ENCODE measurements at regions not wholly inside any gene's neighbourhood (a gene's known extent, or its start where the extent isn't known, plus 50 kb on each side); places are given as distances from the start of the nearest gene placed in this dataset.
A peak's percentile ranks its signal among the peaks of the same experiment; 100 is the strongest.

DNA sequence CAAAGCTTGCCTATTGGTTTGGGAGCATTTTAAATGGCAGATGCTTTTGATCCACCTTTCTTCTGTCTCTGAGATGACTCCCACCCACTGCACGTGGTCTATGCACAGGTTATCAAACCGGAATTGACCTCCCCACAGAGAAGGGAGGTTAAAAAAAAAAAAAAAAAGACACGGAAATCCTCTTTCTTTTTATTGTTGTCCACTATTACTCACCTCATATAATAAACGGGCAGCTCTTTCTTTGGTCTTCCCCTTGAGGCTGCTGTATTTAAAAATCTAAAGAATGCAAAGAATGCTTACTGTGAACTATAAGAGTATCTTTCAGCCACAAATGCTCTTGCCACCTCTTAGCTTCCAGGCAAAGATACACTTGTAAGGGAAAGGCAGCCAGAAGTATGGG, 329.7 kb downstream of the NDFIP2 start:
- Histone ChIP-seq H3K9me3 (ENCODE audit: control insufficient read depth, low read depth, low read length) (no peaks in the 10 kb centered on the region), H4K8ac (replicated peaks; ENCODE audit: insufficient read length, low read depth, low read length) (no peak overlapping the region), H3K4ac (ENCODE audit: low read depth, low read length) (no peak overlapping the region), H4K91ac (ENCODE audit: insufficient read length, low read depth, low read length) (no peak overlapping the region), H3K18ac (ENCODE audit: insufficient read length, low read depth, low read length) (no peak overlapping the region), H2BK20ac (ENCODE audit: low read depth, low read length, poor library complexity, severe bottlenecking) (no peak overlapping the region), H2BK120ac (ENCODE audit: low read depth, low read length, poor library complexity, severe bottlenecking) (no peak overlapping the region), H3K4me1 (ENCODE audit: insufficient read depth, low read length) (peaks cover 9% of the 10 kb centered on the region), H2BK5ac (ENCODE audit: insufficient read length, low read length) (no peak overlapping the region), H3K14ac (ENCODE audit: insufficient read depth, low read length) (no peak overlapping the region), H3K27me3 (ENCODE audit: insufficient read depth, low read length) (no peaks in the 10 kb centered on the region), H3K27ac (ENCODE audit: insufficient read length, low read depth, low read length) (no peak overlapping the region), H3K23me2 (ENCODE audit: insufficient read length, low read depth, low read length, poor library complexity, severe bottlenecking) (no peaks in the 10 kb centered on the region), H3K23ac (ENCODE audit: insufficient read length, low read depth, low read length) (no peak overlapping the region), H3K9ac (ENCODE audit: extremely low read depth, insufficient read length, low read length) (no peak overlapping the region), H3T11ph (ENCODE audit: low read length) (no peak overlapping the region), H2BK12ac (ENCODE audit: insufficient read length, low read depth, low read length) (no peak overlapping the region), H3K56ac (ENCODE audit: insufficient read length, low read depth, low read length) (no peak overlapping the region), H2AK5ac (ENCODE audit: insufficient read length, low read length) (no peak overlapping the region), H2AFZ (ENCODE audit: low read length) (no peak overlapping the region), H2BK15ac (ENCODE audit: low read depth, low read length) (no peak overlapping the region), H4K5ac (ENCODE audit: insufficient read length, low read depth, low read length) (no peak overlapping the region), H3K79me2 (ENCODE audit: insufficient read depth, low read length) (no peaks in the 10 kb centered on the region), H3K79me1 (ENCODE audit: insufficient read depth, low read depth, low read length, poor library complexity, severe bottlenecking) (no peaks in the 10 kb centered on the region), H3K4me2 (ENCODE audit: insufficient read depth, insufficient read length, low read length) (no peak overlapping the region), H4K20me1 (ENCODE audit: control insufficient read depth, insufficient read depth, insufficient read length) (no peaks in the 10 kb centered on the region)
- no peak for DNase-seq
- no CpG with 5 or more reads among the region's 4 CpGs for WGBS (ENCODE audit: extremely low coverage, insufficient read length, low lambda C conversion rate)
- Mint-ChIP-seq H3K4me3 (no peak overlapping the region), H3K27me3 (ENCODE audit: low read depth) (no peaks in the 10 kb centered on the region), H3K27ac (peak overlapping the region in 1 of 3 experiments; percentile 88; a peak in 3 of 7 replicates), H3K9me3 (peaks cover 0 to 2% of the 10 kb centered on the region in 2 experiments; a peak in 1 of 5 replicates), H3K4me1 (peaks cover 37 to 39% of the 10 kb centered on the region in 2 experiments), H3K36me3 (ENCODE audit: insufficient read depth in 1 of 3, low read depth in 3 of 3) (peaks cover 0 to 5% (median 0%) of the 10 kb centered on the region in 3 experiments; a peak in 3 of 7 replicates)
- TF ChIP-seq, protein P1, sequence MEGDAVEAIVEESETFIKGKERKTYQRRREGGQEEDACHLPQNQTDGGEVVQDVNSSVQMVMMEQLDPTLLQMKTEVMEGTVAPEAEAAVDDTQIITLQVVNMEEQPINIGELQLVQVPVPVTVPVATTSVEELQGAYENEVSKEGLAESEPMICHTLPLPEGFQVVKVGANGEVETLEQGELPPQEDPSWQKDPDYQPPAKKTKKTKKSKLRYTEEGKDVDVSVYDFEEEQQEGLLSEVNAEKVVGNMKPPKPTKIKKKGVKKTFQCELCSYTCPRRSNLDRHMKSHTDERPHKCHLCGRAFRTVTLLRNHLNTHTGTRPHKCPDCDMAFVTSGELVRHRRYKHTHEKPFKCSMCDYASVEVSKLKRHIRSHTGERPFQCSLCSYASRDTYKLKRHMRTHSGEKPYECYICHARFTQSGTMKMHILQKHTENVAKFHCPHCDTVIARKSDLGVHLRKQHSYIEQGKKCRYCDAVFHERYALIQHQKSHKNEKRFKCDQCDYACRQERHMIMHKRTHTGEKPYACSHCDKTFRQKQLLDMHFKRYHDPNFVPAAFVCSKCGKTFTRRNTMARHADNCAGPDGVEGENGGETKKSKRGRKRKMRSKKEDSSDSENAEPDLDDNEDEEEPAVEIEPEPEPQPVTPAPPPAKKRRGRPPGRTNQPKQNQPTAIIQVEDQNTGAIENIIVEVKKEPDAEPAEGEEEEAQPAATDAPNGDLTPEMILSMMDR (conservative IDR thresholded peaks at IDR 0.05): no peak
